ENCODE measurements at regions not wholly inside any gene's neighbourhood (a gene's known extent, or its start where the extent isn't known, plus 50 kb on each side); places are given as distances from the start of the nearest gene placed in this dataset.

DNA sequence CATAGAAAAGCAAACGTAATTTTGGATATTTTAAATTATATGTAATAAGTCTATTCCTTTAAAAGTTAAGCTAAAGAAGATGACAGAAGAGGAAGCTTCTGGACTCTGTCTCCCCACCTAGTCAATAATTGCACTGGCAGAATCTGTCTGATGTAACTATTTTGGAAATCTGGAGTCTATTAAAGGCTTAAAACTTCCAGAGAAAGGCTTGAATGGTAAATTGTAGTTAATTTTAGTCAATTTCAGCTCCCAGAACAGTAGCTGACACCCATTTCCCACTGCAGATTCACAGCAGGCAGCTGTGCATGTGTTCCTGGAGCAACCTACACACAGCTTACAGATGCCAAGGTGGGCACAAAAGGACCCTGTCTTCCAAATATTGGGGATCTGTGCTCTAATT is 304.1 kb downstream of the PCDH20 start:
- TF ChIP-seq EZH2 (IDR thresholded peaks at IDR 0.05; ENCODE audit: low read length), result no peak
- TF ChIP-seq, protein P1, sequence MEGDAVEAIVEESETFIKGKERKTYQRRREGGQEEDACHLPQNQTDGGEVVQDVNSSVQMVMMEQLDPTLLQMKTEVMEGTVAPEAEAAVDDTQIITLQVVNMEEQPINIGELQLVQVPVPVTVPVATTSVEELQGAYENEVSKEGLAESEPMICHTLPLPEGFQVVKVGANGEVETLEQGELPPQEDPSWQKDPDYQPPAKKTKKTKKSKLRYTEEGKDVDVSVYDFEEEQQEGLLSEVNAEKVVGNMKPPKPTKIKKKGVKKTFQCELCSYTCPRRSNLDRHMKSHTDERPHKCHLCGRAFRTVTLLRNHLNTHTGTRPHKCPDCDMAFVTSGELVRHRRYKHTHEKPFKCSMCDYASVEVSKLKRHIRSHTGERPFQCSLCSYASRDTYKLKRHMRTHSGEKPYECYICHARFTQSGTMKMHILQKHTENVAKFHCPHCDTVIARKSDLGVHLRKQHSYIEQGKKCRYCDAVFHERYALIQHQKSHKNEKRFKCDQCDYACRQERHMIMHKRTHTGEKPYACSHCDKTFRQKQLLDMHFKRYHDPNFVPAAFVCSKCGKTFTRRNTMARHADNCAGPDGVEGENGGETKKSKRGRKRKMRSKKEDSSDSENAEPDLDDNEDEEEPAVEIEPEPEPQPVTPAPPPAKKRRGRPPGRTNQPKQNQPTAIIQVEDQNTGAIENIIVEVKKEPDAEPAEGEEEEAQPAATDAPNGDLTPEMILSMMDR (optimal IDR thresholded peaks at IDR 0.05 in 1 of 3, IDR thresholded peaks at IDR 0.05 in 1 of 3, conservative IDR thresholded peaks at IDR 0.05 in 1 of 3; ENCODE audit: extremely low read depth in 1 of 3, insufficient read depth in 2 of 3, low read length in 3 of 3), result no peak
